GM11168 (cell line): ENCODE measurements at regions not wholly inside any gene's neighbourhood (a gene's known extent, or its start where the extent isn't known, plus 50 kb on each side); places are given as distances from the start of the nearest gene placed in this dataset.
"Not testable (repeated sequence)": the region's sequence is repeated elsewhere in the genome, so short reads cannot be mapped to it uniquely, and the experiment has no call there.

Experiments used
- in situ Hi-C: fragments of 300-500 bp; cut with MboI; formaldehyde crosslinking; loops from one replicate; pipeline ENCODE4 v1.12.0; 2022; ENCODE audit warnings: low sequenced_read_pairs; ENCODE audit not compliant: unreplicated experiment

- in situ Hi-C loops, result no loop called here
These were observed 368.9 kb downstream of the COG6 start for GRCh38 chr13:40024204-40024966.

GRCh38 chr13:40024967-40025714, 369.7 kb downstream of the COG6 start:
- in situ Hi-C loops, result no loop called here

GRCh38 chr13:40026174-40026585, 370.7 kb downstream of the COG6 start:
- in situ Hi-C loops, result no loop called here

- in situ Hi-C loops, result no loop called here
These were observed 371.3 kb downstream of the COG6 start for GRCh38 chr13:40026741-40027140.

GRCh38 chr13:40028446-40028845, 373.0 kb downstream of the COG6 start:
- in situ Hi-C loops, result no loop called here

- in situ Hi-C loops, result no loop called here
These were observed 375.6 kb downstream of the COG6 start for GRCh38 chr13:40031031-40031430.

GRCh38 chr13:40039061-40039460, 383.6 kb downstream of the COG6 start:
- in situ Hi-C loops, result no loop called here

GRCh38 chr13:40042991-40043390, 387.5 kb downstream of the COG6 start:
- in situ Hi-C loops, result no loop called here

GRCh38 chr13:40043764-40044163, 388.3 kb downstream of the COG6 start:
- in situ Hi-C loops, result no loop called here

- in situ Hi-C loops, result no loop called here
These were observed 391.9 kb downstream of the COG6 start for GRCh38 chr13:40047322-40047771.

- in situ Hi-C loops, result no loop called here
These were observed 393.1 kb downstream of the COG6 start for GRCh38 chr13:40048551-40048950.

GRCh38 chr13:40052954-40053353, 397.5 kb downstream of the COG6 start:
- in situ Hi-C loops, result no loop called here

GRCh38 chr13:40053401-40053800, 397.9 kb downstream of the COG6 start:
- in situ Hi-C loops, result no loop called here

- in situ Hi-C loops, result not testable (repeated sequence)
These were observed 399.0 kb downstream of the COG6 start for GRCh38 chr13:40054422-40054821.

GRCh38 chr13:40056898-40057619, 401.6 kb downstream of the COG6 start:
- in situ Hi-C loops, result no loop called here

- in situ Hi-C loops, result no loop called here
These were observed 403.3 kb downstream of the COG6 start for GRCh38 chr13:40058757-40059236.

- in situ Hi-C loops, result no loop called here
These were observed 404.2 kb downstream of the COG6 start for GRCh38 chr13:40059540-40060232.

- in situ Hi-C loops, result no loop called here
These were observed 405.0 kb downstream of the COG6 start for GRCh38 chr13:40060296-40061007.
